Frontal cortex (tissue), 4 donors: ENCODE measurements at regions not wholly inside any gene's neighbourhood (a gene's known extent, or its start where the extent isn't known, plus 50 kb on each side); places are given as distances from the start of the nearest gene placed in this dataset. TPM values are rescaled to one million over a fixed set of nuclear protein-coding genes. Genes with fewer than 3 reads are reported as not detected.

Source experiments
- DNase-seq, 2 donors: peaks; one replicate each; pipeline ENCODE4 v3.0.0; 2012; ENCODE audit warnings: low spot score in 2 of 2
- FAIRE-seq: peaks from 2 replicates; lab custom pipeline; 2012; peaks lifted over from hg19 to GRCh38; lab: Jason Lieb, UNC
- small RNA-seq: library from RNA; depleted of rRNA; stranded (forward); fragments of <200 nt; gene quantifications from one replicate; pipeline ENCODE3, GENCODE V24; 2014
- donor health status: control.
- donor health status: control.
- donor health status: control.

DNA sequence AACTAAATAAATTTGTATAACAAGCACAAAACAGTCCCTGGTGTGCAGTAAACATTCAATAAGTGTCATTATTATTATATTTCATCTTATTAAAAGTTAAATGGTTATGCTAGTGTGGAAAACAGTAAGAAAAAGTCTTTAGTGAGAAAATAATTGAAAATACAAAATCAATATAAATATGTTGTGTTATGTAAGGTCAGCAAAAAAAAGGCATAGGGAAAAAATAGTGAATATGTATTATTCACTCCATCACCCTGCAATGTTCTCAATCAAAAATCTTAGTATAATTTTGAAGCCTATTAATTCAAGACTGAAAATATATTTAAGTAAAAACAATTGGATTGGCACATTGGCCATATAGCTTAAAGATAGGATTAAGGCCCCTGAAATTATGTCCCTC lies 63.3 kb upstream of the KCNMB2 start:
- FAIRE-seq, result no peak
- DNase-seq, result no peak

DNA sequence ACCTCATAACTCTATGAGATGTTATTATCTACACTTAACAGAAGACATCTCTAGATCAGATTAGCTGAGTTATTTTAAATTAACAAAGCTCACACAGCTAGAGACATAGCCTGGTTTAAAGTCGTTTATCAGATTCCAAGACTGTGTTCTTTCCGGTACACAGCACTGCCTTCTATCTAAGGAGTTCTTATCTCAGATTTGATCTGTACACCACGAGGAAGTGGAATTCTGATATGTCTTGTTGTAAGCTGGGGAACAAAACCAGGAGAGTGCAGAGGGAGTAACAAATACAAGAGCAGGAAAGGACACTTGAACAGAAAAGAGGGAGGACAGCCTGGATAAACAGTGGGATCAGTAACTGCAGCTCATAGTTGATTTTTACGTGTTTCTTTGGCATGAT lies 61.7 kb upstream of the KCNMB2 start:
- FAIRE-seq (no peak), DNase-seq (no peak)

DNA sequence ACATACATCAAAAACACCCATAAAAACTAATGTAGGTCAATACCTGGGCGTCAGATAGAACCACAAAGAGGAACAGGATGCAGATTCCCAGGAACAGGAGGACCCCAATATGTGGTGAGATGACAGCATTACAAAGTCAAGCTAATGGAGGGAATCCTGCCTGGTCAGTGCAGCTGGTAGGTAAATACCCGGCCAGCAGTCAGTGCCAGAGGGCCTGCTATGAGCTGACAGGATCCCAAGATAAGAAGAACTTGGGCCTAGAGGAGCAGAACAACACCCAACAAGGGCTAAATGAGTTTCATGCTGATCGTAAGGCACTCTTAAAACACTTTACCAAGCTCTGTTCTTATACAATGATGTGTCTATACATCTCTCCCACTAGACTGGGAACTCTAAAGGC lies 61.2 kb upstream of the KCNMB2 start:
- no peak for DNase-seq
- FAIRE-seq, result no peak

DNA sequence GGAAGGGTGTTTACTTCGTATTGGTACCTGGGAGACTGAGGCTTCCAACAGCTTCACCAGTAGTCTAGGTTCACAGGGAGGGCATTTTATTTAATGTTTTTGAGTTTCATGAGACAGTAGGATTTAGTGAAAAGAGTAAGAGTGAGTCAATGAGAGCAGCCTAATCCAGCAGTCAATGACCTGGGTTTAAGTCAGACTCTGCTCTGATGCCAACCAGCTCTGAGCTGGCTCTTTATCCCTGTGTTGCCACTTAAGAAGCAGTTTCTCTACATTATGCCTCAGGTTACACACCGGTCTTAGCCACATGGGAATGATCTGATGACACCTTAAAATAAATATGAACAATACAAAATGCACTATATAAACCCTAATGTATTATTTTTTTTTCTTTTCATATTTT lies 59.4 kb upstream of the KCNMB2 start:
- no peak for DNase-seq
- FAIRE-seq, result no peak

DNA sequence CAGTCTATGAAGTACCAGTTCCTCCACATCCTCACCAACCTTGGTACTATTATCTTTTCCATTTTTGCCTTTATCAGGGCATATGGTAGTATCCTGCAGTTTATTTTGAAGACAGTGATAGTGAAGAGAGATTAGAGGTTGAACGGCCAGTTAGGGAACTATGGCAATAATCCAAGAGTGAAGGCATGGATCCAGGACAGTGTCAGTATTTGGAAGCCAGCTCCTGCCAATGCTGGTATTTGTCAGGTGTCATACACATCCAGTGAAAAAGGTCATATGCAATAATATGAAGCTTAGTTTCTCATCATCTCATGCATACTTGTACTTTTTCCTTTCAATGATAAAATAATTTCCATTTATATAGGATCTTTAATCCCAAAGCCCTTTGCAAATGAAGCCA lies 56.8 kb upstream of the KCNMB2 start:
- no peak for DNase-seq
- no peak for FAIRE-seq

DNA sequence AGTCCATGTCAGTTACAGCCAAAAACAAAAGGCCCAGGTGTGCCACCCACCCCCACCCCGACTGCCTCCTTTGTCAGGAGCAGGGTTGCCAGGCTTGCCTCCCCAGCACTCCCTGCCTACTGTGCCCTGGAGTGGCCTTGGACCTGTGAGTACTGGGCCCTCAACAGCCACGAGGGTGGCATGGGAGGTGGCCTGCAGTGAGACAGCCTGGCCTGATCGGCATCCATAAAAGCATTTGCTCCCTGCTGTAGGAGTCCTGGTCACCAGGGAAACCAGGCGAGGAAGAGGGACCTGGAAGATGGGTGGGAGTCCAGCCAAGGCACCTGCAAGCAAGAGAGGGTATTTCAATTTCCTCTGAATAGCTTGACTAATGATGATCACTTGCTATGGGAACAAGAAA lies 56.4 kb upstream of the KCNMB2 start:
- FAIRE-seq, result no peak
- DNase-seq, result no peak

DNA sequence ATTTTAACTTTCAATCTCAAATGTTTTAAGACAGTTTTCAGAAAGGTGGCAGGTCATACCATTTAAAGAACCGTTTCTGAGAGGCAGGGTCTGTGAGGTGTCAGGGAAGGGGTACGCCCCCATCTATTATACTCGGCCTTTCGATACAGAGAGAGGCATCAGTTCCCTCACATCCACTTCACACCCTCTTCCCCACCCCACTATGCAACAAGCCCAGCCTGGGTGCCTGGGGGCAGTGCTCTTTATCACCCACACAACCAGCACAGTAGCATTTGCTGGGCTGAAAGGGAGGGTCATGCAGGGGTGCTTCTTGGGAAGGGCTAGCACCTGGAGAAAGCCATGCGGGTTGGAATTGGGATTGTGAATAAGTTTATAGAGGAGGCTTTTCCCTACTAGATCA lies 56.0 kb upstream of the KCNMB2 start:
- DNase-seq (no peak), FAIRE-seq (no peak)

DNA sequence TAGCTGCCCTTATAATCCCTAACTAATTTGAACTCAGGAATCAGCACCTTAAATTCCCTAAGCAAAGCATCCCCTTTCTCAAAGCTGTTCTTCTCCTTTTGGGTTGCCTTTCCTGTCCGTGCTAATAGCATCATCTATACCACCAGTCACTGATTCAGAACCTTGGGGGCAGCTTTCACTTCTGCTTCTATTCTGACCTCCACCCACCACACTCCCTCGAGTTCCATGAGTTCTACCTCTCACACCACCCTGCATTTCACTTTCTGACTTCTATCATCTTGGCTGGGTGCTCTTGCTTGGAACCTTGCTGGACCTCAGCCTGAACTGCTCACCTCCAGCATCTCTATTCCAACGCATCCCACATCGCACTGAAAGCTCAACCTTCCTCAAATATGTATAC lies 55.4 kb upstream of the KCNMB2 start:
- FAIRE-seq (no peak), DNase-seq (no peak)

DNA sequence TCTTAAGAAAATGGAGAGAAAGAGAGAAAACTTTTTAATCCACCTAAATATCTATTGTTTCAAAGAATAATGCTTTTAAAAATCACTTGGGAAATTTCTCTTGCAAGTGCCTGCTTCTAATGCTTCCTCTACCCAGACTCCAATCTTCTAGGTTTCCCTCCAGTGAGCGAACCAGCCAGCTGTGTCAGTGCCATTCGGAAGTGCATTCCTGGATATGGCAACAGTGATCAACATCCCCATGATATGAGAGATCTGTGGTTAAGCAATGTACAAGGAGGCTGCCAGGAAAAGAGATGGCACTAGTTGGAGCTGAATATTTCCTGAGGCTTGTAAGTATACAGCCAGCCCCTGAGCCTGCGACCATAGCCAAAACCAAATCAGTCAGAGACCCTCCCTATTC lies 53.3 kb upstream of the KCNMB2 start:
- no peak for FAIRE-seq
- no peak for DNase-seq

DNA sequence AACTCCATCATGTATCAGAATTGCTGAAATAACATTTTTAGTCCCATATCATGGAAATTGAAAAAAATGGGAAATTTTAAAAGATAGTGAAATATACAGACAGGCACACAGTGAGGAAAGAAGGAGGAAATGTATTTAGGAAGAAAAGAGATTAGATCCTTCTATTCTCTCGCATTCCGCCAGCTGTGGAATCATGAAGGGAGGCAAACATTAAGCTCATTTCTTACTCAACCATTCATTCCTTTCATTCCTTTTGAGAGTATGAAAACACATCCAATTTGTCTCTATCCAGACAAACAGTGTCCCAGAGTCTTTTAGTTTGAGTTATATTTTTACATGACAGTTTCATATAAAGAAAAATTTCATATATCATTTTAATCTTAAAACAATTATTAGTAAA lies 52.5 kb upstream of the KCNMB2 start:
- no peak for FAIRE-seq
- no peak for DNase-seq

DNA sequence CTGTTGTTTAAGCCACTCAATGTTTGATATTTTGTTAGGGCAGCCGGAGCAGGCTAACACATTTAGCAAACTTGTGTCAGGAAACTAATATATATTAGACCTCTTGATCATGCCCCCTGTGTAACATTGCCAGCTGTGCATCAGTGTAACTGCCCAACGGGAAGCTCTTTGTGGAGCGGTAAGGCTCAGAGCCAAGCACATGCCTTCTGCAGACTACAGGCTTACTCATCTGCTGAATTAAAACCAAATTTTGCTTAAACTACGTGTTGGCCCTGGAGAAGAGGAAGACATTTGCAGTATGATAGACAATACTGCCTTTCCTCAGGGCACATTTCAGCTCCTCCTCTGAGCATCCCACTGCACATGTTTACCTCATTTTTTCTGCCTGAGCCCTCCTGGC lies 50.5 kb upstream of the KCNMB2 start:
- DNase-seq (no peak), FAIRE-seq (no peak)

Small RNA genes lying in the stretch of these regions (small RNA-seq; reads per million reads assigned to genes)
- gene RF00425, result not detected
- gene RN7SKP52, result not detected
- gene RNA5SP148, result not detected
- gene RNU6-1120P, result not detected
